PC-3 (cell line): ENCODE measurements at regions not wholly inside any gene's neighbourhood (a gene's known extent, or its start where the extent isn't known, plus 50 kb on each side); places are given as distances from the start of the nearest gene placed in this dataset.
A peak's percentile ranks its signal among the peaks of the same experiment; 100 is the strongest.

Source experiments
- ATAC-seq: fragments of 200-7000 bp; cut with Tn5 transposase; 2 replicates; pipeline ENCODE4 v1.9.1; 2020; ENCODE audit warnings: mild to moderate bottlenecking, moderate library complexity
- BruUV-seq: library from RNA; stranded (reverse); fragments of 400-500 nt; replicated peaks from 2 replicates; lab custom pipeline; 2021; lab: Mats Ljungman, UMichigan
- CTCF ChIA-PET: fragments of 300-600 bp; sonication (Branson Sonifier 250); formaldehyde crosslinking; loops from one replicate; lab custom pipeline; 2022; ENCODE audit warnings: antibody characterized with exemption; lab: Charles Lee
- POLR2A ChIA-PET: fragments of 300-600 bp; sonication (Branson Sonifier 250); formaldehyde crosslinking; loops from one replicate; lab custom pipeline; 2022; ENCODE audit warnings: antibody characterized with exemption; ENCODE audit not compliant: unreplicated experiment; lab: Charles Lee
- DNase-seq: peaks from one replicate; pipeline ENCODE4 v3.0.0-alpha.2; 2015
- H2AFZ ChIP-seq: fragments of 300-600 bp; sonication (generic); 2 replicates; pipeline ENCODE4 v1.6.0; 2016; ENCODE audit warnings: antibody characterized with exemption, low read length
- H3F3A ChIP-seq: fragments of 300-600 bp; sonication (generic); one replicate; pipeline ENCODE4 v1.6.0; 2017; ENCODE audit warnings: antibody characterized with exemption, low read length, control low read depth, mild to moderate bottlenecking; ENCODE audit not compliant: unreplicated experiment
- H3K27ac ChIP-seq: fragments of 300-600 bp; sonication (generic); 2 replicates; pipeline ENCODE4 v1.5.1; 2016; ENCODE audit warnings: mild to moderate bottlenecking, low read length
- H3K27me3 ChIP-seq: fragments of 300-600 bp; sonication (generic); 2 replicates; pipeline ENCODE4 v1.6.1; 2016; ENCODE audit warnings: low read length, mixed read lengths
- H3K36me3 ChIP-seq: fragments of 300-600 bp; sonication (generic); 2 replicates; pipeline ENCODE4 v1.6.1; 2016; ENCODE audit warnings: low read depth, mixed run types, low read length, mixed read lengths
- H3K4me1 ChIP-seq: fragments of 300-600 bp; sonication (generic); 2 replicates; pipeline ENCODE4 v1.5.1; 2016; ENCODE audit warnings: low read length; ENCODE audit not compliant: insufficient read depth
- H3K4me2 ChIP-seq: fragments of 300-600 bp; sonication (generic); 2 replicates; pipeline ENCODE4 v1.6.0; 2016; ENCODE audit warnings: low read length
- H3K4me3 ChIP-seq: fragments of 300-600 bp; sonication (generic); 2 replicates; pipeline ENCODE4 v1.5.1; 2016; ENCODE audit warnings: mild to moderate bottlenecking, low read length, mixed read lengths
- H3K79me2 ChIP-seq: fragments of 300-600 bp; sonication (generic); 2 replicates; pipeline ENCODE4 v1.6.1; 2017; ENCODE audit warnings: low read length, mixed read lengths
- H3K9ac ChIP-seq: fragments of 300-600 bp; sonication (generic); 2 replicates; pipeline ENCODE4 v1.6.0; 2016; ENCODE audit warnings: mild to moderate bottlenecking, low read length
- H3K9me2 ChIP-seq: fragments of 300-600 bp; sonication (generic); replicated peaks from 2 replicates; pipeline ENCODE4 v1.6.1; 2016; ENCODE audit warnings: mixed run types, low read length, mixed read lengths
- H3K9me3 ChIP-seq: fragments of 300-600 bp; sonication (generic); 2 replicates; pipeline ENCODE4 v1.6.1; 2016; ENCODE audit warnings: low read length, mixed read lengths
- H4K20me1 ChIP-seq: fragments of 300-600 bp; sonication (generic); 2 replicates; pipeline ENCODE4 v1.6.1; 2016; ENCODE audit warnings: low read length, mixed read lengths
- EZH2 ChIP-seq: fragments of 300-600 bp; sonication (generic); IDR thresholded peaks from one replicate; pipeline ENCODE4 v1.6.1; 2017; ENCODE audit warnings: antibody characterized with exemption, mild to moderate bottlenecking, low read length; ENCODE audit not compliant: unreplicated experiment
- EZH2phosphoT487 ChIP-seq: fragments of 300-600 bp; sonication (generic); IDR thresholded peaks from 2 replicates; pipeline ENCODE4 v1.6.1; 2018; ENCODE audit warnings: mild to moderate bottlenecking, antibody characterized with exemption, low read length, borderline replicate concordance
- intact Hi-C: fragments of 100-400 bp; cut with micrococcal nuclease; formaldehyde crosslinking; loops from 2 replicates; pipeline ENCODE4 v1.9.0; 2023
- TF ChIP-seq, protein P1 (sequence below): fragments of 300-600 bp; sonication (generic); conservative IDR thresholded peaks from 2 replicates; pipeline ENCODE4 v1.5.1; 2017; ENCODE audit warnings: antibody characterized with exemption, low read depth, mild to moderate bottlenecking, low read length

DNA sequence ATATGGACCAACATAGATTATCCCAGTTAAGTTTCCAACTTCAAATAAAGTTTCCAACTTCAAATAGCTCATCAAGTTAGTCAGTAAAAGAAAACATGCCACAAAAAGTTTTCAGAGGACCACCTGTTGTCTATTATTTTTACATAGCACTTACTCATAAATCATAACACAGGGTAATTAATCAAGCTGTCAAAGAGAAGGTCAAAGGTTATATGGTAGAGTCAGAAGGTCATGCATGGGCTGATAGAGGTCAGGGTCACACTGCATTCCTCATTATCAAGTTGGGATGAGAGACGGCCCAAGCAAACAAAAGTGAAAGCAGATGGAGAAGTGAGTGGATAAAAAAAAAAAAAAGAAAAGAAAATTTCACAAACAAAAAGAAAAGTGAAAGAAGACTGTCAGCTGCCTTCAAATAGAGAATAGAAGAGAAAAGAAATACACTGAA, 145.5 kb upstream of the POU5F2 start:
- Histone ChIP-seq H3F3A (no peaks in the 10 kb centered on the region), H3K79me2 (no peaks in the 10 kb centered on the region), H2AFZ (no peak overlapping the region), H3K4me1 (peaks cover 19% of the 10 kb centered on the region), H3K9me2 (no peaks in the 10 kb centered on the region), H3K4me3 (no peak overlapping the region), H3K36me3 (no peaks in the 10 kb centered on the region), H3K27ac (no peak overlapping the region), H3K9me3 (no peaks in the 10 kb centered on the region), H3K4me2 (no peak overlapping the region), H3K9ac (no peak overlapping the region), H3K27me3 (no peaks in the 10 kb centered on the region), H4K20me1 (no peaks in the 10 kb centered on the region)
- BruUV-seq: no TSS peak
- TF ChIP-seq EZH2phosphoT487 (no peak), EZH2 (no peak)
- TF ChIP-seq, protein P1, sequence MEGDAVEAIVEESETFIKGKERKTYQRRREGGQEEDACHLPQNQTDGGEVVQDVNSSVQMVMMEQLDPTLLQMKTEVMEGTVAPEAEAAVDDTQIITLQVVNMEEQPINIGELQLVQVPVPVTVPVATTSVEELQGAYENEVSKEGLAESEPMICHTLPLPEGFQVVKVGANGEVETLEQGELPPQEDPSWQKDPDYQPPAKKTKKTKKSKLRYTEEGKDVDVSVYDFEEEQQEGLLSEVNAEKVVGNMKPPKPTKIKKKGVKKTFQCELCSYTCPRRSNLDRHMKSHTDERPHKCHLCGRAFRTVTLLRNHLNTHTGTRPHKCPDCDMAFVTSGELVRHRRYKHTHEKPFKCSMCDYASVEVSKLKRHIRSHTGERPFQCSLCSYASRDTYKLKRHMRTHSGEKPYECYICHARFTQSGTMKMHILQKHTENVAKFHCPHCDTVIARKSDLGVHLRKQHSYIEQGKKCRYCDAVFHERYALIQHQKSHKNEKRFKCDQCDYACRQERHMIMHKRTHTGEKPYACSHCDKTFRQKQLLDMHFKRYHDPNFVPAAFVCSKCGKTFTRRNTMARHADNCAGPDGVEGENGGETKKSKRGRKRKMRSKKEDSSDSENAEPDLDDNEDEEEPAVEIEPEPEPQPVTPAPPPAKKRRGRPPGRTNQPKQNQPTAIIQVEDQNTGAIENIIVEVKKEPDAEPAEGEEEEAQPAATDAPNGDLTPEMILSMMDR: no peak
- ChIA-PET CTCF (interaction anchor here (0.7 kb wide), 1 partner anchor 924 kb away, joined by 3 read pairs; no protein-coding TSS in a partner anchor), POLR2A (no interaction called here)
- intact Hi-C loops: no loop called here
- no peak for DNase-seq
- no peak for ATAC-seq

DNA sequence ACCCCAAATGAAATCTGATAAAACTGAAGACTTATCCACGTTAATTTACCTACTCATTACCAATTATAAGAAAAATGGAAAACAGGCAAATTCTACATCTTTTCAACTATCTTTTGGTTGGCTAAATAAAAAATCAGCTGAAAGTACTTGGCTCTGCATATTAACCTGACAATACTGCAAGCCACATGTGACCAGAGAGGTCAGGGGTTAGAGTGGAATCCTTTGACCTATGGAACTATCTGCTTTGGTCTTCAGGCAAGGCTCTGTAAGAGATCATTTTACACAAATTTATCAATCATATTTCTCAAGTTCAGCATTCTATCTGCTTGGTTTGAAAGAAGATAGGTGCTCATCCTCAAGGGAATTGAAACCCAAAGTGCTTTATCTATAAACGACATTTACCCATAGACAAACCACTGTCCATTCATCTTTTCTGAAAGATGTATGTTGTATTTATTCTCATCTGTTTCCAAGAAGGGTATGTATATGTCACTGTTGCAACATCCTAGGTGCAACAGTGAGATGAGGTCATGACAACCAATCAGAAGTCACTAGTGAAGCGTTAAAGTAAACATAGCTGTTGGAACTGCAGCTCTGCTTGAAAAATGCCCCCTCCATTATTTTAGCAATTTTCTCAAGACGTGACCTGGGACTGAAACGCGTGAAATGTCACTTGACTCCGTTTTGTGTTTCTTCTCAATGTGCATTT, 144.9 kb upstream of the POU5F2 start:
- no peaks in the 10 kb centered on the region for H4K20me1 ChIP-seq
- no peaks in the 10 kb centered on the region for H3K27me3 ChIP-seq
- no peaks in the 10 kb centered on the region for H3F3A ChIP-seq
- no peaks in the 10 kb centered on the region for H3K9me2 ChIP-seq
- no peak overlapping the region for H3K4me2 ChIP-seq
- peaks cover 19% of the 10 kb centered on the region for H3K4me1 ChIP-seq
- no peak for TF ChIP-seq EZH2
- TF ChIP-seq, protein P1: no peak
- no peak for TF ChIP-seq EZH2phosphoT487
- intact Hi-C loops: no loop called here
- H3K79me2 ChIP-seq: no peaks in the 10 kb centered on the region
- ATAC-seq (no peak), DNase-seq (no peak)
- CTCF ChIA-PET: interaction anchor here (0.7 kb wide), 1 partner anchor 925 kb away, joined by 3 read pairs; no protein-coding TSS in a partner anchor
- BruUV-seq: no TSS peak
- no peaks in the 10 kb centered on the region for H3K36me3 ChIP-seq
- H3K9ac ChIP-seq: no peak overlapping the region
- H3K4me3 ChIP-seq: no peak overlapping the region
- no peaks in the 10 kb centered on the region for H3K9me3 ChIP-seq
- H3K27ac ChIP-seq: no peak overlapping the region
- POLR2A ChIA-PET: no interaction called here
- H2AFZ ChIP-seq: no peak overlapping the region

DNA sequence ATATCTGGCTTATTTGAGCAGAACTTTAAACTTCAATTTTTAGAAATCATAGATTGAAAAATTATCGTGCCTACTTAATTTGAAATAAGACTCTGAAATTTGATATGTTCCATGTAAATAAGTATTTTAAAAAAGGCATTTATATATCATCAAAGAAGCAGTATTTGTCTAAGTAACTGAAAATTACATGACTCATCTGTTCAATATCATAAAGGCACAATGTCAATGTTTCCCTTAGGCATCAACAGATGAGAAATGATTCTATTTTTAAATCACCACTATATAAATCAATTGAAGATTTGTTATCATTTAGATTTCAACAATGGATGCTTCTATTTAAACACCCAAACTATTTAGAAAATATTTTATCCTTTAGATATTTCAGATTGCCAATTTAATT, 142.9 kb upstream of the POU5F2 start:
- CTCF ChIA-PET: no interaction called here
- peaks cover 19% of the 10 kb centered on the region for H3K4me1 ChIP-seq
- no peaks in the 10 kb centered on the region for H3K79me2 ChIP-seq
- no peaks in the 10 kb centered on the region for H4K20me1 ChIP-seq
- ATAC-seq (peak; percentile 65), DNase-seq (peak; percentile 55)
- H3K36me3 ChIP-seq: no peaks in the 10 kb centered on the region
- intact Hi-C loops: no loop called here
- BruUV-seq: no TSS peak
- no peak overlapping the region for H3K4me3 ChIP-seq
- no peaks in the 10 kb centered on the region for H3K9me3 ChIP-seq
- H3K9ac ChIP-seq: no peak overlapping the region
- H3K27ac ChIP-seq: no peak overlapping the region
- POLR2A ChIA-PET: no interaction called here
- peak overlapping the region; percentile 21; the same call in 1 of the 2 replicates for H3K4me2 ChIP-seq
- no peak overlapping the region for H2AFZ ChIP-seq
- no peak for TF ChIP-seq EZH2
- TF ChIP-seq, protein P1: no peak
- no peak for TF ChIP-seq EZH2phosphoT487
- H3K27me3 ChIP-seq: no peaks in the 10 kb centered on the region
- H3K9me2 ChIP-seq: no peaks in the 10 kb centered on the region
- H3F3A ChIP-seq: no peaks in the 10 kb centered on the region
